ENCODE measurements at regions not wholly inside any gene's neighbourhood (a gene's known extent, or its start where the extent isn't known, plus 50 kb on each side); places are given as distances from the start of the nearest gene placed in this dataset.

GRCh38 chr5:58183786-58184085 lies 276.1 kb downstream of the PLK2 start:
- no TSS peak for BruUV-seq (replicated peaks)
- peak overlapping the region; percentile 35 for H3K4me2 ChIP-seq (ENCODE audit: low read length)
- no peaks in the 10 kb centered on the region for H3K9me3 ChIP-seq (ENCODE audit: low read length)
- H4K20me1 ChIP-seq (ENCODE audit: low read length) = no peaks in the 10 kb centered on the region
- H3K4me1 ChIP-seq (ENCODE audit: insufficient read depth, low read length) = peaks cover 70% of the 10 kb centered on the region
- H3K27ac ChIP-seq (ENCODE audit: low read length) = peak overlapping the region; percentile 92
- H3F3A ChIP-seq (ENCODE audit: low read length, unreplicated experiment) = no peaks in the 10 kb centered on the region
- no peaks in the 10 kb centered on the region for H3K79me2 ChIP-seq (ENCODE audit: low read length)
- DNase-seq = no peak
- ChIA-PET POLR2A (ENCODE audit: unreplicated experiment) (interaction anchor here (0.6 kb wide), 2 partner anchors 108 to 275 kb away, joined by 4 read pairs; no protein-coding TSS in a partner anchor), CTCF (interaction anchor here (0.6 to 1.3 kb wide), 4 partner anchors 275 to 685 kb away, joined by 3 to 4 read pairs (median 3); no protein-coding TSS in a partner anchor)
- H2AFZ ChIP-seq (ENCODE audit: low read length) = no peak overlapping the region
- H3K4me3 ChIP-seq (ENCODE audit: low read length) = no peak overlapping the region
- TF ChIP-seq, protein P1, sequence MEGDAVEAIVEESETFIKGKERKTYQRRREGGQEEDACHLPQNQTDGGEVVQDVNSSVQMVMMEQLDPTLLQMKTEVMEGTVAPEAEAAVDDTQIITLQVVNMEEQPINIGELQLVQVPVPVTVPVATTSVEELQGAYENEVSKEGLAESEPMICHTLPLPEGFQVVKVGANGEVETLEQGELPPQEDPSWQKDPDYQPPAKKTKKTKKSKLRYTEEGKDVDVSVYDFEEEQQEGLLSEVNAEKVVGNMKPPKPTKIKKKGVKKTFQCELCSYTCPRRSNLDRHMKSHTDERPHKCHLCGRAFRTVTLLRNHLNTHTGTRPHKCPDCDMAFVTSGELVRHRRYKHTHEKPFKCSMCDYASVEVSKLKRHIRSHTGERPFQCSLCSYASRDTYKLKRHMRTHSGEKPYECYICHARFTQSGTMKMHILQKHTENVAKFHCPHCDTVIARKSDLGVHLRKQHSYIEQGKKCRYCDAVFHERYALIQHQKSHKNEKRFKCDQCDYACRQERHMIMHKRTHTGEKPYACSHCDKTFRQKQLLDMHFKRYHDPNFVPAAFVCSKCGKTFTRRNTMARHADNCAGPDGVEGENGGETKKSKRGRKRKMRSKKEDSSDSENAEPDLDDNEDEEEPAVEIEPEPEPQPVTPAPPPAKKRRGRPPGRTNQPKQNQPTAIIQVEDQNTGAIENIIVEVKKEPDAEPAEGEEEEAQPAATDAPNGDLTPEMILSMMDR (conservative IDR thresholded peaks at IDR 0.05; ENCODE audit: low read depth, low read length) = no peak
- TF ChIP-seq EZH2 (IDR thresholded peaks at IDR 0.05; ENCODE audit: low read length, unreplicated experiment) (no peak), EZH2phosphoT487 (IDR thresholded peaks at IDR 0.05; ENCODE audit: borderline replicate concordance, low read length) (no peak)
- intact Hi-C loops (cut with micrococcal nuclease) = loop anchor here (1.0 to 10.0 kb wide), 3 partner anchors 47 to 409 kb away; no protein-coding TSS in a partner anchor
- H3K36me3 ChIP-seq (ENCODE audit: low read depth, low read length) = no peaks in the 10 kb centered on the region
- H3K27me3 ChIP-seq (ENCODE audit: low read length) = no peaks in the 10 kb centered on the region
- H3K9ac ChIP-seq (ENCODE audit: low read length) = peak overlapping the region; percentile 19; the same call in 1 of the 2 replicates
- H3K9me2 ChIP-seq (replicated peaks; ENCODE audit: low read length) = no peaks in the 10 kb centered on the region
- no peak for ATAC-seq

- no peaks in the 10 kb centered on the region for H3K9me2 ChIP-seq (replicated peaks; ENCODE audit: low read length)
- H3K9me3 ChIP-seq (ENCODE audit: low read length) = no peaks in the 10 kb centered on the region
- no peaks in the 10 kb centered on the region for H3K27me3 ChIP-seq (ENCODE audit: low read length)
- peak overlapping the region; percentile 64; the same call in 1 of the 2 replicates for H3K9ac ChIP-seq (ENCODE audit: low read length)
- H3K27ac ChIP-seq (ENCODE audit: low read length) = peak overlapping the region; percentile 92
- H3K79me2 ChIP-seq (ENCODE audit: low read length) = no peaks in the 10 kb centered on the region
- H3F3A ChIP-seq (ENCODE audit: low read length, unreplicated experiment) = no peaks in the 10 kb centered on the region
- peak; percentile 62 for DNase-seq
- BruUV-seq (replicated peaks) = TSS peak; percentile 90
- H3K4me3 ChIP-seq (ENCODE audit: low read length) = no peak overlapping the region
- H3K4me2 ChIP-seq (ENCODE audit: low read length) = peak overlapping the region; percentile 35
- TF ChIP-seq, protein P1 (conservative IDR thresholded peaks at IDR 0.05; ENCODE audit: low read depth, low read length) = no peak
- TF ChIP-seq EZH2 (IDR thresholded peaks at IDR 0.05; ENCODE audit: low read length, unreplicated experiment) (no peak), EZH2phosphoT487 (IDR thresholded peaks at IDR 0.05; ENCODE audit: borderline replicate concordance, low read length) (no peak)
- CTCF ChIA-PET = interaction anchor here (0.6 to 1.3 kb wide), 4 partner anchors 275 to 684 kb away, joined by 3 to 4 read pairs (median 3); no protein-coding TSS in a partner anchor
- no peaks in the 10 kb centered on the region for H3K36me3 ChIP-seq (ENCODE audit: low read depth, low read length)
- no peak overlapping the region for H2AFZ ChIP-seq (ENCODE audit: low read length)
- no peaks in the 10 kb centered on the region for H4K20me1 ChIP-seq (ENCODE audit: low read length)
- ATAC-seq = peak; percentile 69
- H3K4me1 ChIP-seq (ENCODE audit: insufficient read depth, low read length) = peaks cover 67% of the 10 kb centered on the region
- intact Hi-C loops (cut with micrococcal nuclease) = loop anchor here (1.0 to 10.0 kb wide), 3 partner anchors 47 to 408 kb away; no protein-coding TSS in a partner anchor
- POLR2A ChIA-PET (ENCODE audit: unreplicated experiment) = interaction anchor here (0.6 kb wide), 3 partner anchors 77 to 275 kb away, joined by 4 to 5 read pairs (median 4); no protein-coding TSS in a partner anchor
Observed at GRCh38 chr5:58183078-58183785, 276.7 kb downstream of the PLK2 start.

Data from PC-3 (cell line).